ENCODE measurements at regions not wholly inside any gene's neighbourhood (a gene's known extent, or its start where the extent isn't known, plus 50 kb on each side); places are given as distances from the start of the nearest gene placed in this dataset.

DNA sequence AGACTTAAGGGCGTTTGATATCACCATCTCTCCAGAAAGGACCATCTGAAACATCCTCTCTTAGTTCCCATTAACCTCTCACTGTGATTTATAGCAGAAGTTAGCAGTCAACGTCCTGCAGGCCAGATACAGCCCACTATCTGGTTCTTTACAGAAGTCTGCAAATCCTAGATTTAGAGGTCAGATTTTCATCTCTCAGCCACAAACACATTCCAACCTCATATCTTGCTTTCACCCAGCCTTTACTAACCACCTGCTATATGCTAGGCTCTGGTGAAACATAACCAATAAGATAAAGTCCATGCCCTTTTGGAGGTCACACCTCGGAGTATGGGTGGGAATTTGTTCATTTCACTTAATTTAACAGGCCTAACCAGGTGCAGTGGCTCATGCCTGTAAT is 76.8 kb upstream of the CACNA1A start:
- TF ChIP-seq, protein P1, sequence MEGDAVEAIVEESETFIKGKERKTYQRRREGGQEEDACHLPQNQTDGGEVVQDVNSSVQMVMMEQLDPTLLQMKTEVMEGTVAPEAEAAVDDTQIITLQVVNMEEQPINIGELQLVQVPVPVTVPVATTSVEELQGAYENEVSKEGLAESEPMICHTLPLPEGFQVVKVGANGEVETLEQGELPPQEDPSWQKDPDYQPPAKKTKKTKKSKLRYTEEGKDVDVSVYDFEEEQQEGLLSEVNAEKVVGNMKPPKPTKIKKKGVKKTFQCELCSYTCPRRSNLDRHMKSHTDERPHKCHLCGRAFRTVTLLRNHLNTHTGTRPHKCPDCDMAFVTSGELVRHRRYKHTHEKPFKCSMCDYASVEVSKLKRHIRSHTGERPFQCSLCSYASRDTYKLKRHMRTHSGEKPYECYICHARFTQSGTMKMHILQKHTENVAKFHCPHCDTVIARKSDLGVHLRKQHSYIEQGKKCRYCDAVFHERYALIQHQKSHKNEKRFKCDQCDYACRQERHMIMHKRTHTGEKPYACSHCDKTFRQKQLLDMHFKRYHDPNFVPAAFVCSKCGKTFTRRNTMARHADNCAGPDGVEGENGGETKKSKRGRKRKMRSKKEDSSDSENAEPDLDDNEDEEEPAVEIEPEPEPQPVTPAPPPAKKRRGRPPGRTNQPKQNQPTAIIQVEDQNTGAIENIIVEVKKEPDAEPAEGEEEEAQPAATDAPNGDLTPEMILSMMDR (IDR thresholded peaks at IDR 0.05) = no peak
- Histone ChIP-seq H3K4me1 (no peaks in the 10 kb centered on the region), H3K27ac (no peak overlapping the region), H3K9me3 (peaks cover 0 to 7% of the 10 kb centered on the region in 2 donors), H3K4me3 (no peak overlapping the region), H3K27me3 (no peaks in the 10 kb centered on the region), H3K36me3 (no peaks in the 10 kb centered on the region)
- ATAC-seq = no peak
- no peak for DNase-seq
- intact Hi-C loops (cut with DNase I) = no loop called here

DNA sequence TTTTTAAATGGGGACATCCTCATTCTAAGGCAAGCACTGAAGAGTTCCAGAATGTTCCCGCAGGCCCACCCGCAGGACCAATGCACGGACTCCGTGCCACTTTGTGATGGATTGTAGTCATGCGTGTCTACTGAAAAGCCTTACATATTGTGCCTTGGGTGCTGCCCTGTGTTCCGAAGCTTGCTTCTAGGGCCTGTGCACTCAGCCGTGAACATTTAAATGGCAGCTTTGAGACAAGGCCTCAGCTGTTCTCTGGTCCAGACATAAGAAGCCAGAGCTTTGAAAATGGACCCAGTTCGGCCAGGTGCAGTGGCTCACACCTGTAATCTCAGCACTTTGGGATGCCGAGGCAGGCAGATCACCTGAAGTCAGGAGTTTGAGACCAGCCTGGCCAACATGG is 75.3 kb upstream of the CACNA1A start:
- TF ChIP-seq, protein P1 (IDR thresholded peaks at IDR 0.05) = no peak
- Histone ChIP-seq H3K4me3 (no peak overlapping the region), H3K27me3 (no peaks in the 10 kb centered on the region), H3K36me3 (no peaks in the 10 kb centered on the region), H3K4me1 (no peaks in the 10 kb centered on the region), H3K9me3 (peaks cover 0 to 19% of the 10 kb centered on the region in 2 donors), H3K27ac (no peak overlapping the region)
- ATAC-seq (no peak), DNase-seq (no peak)
- intact Hi-C loops (cut with DNase I) = no loop called here

DNA sequence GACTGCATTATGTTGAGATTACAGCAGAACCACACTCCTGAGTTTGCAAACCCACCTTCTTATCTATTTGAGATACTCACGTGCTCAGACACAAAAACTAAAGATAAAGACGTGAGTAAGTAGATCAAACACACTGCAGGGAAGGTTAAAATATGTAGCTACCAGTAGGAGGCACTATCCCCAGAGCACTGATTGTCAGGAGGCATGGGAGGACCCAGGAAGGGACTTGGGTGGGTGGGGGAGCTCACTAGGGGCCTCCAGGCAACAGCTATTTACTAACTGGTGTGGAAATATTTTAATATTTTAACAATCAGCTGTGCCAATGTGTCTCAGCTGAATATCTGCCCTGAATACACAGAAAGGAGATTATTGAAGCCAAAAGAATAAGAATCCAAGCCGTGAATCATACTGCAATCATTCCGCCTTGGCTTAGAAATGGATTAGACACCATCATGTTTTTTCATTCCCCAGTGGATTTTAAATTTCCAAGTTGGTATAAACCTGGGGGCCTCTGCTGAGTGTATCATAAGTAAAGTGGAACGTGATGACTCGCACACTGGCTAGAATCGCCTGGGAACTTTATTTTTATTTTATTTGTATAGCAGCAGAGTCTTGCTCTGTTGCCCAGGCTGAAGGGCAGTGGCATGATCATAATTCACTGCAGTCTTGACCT is 73.2 kb upstream of the CACNA1A start:
- DNase-seq (no peak), ATAC-seq (no peak)
- TF ChIP-seq, protein P1 (IDR thresholded peaks at IDR 0.05) = no peak
- Histone ChIP-seq H3K36me3 (no peaks in the 10 kb centered on the region), H3K27ac (no peak overlapping the region), H3K27me3 (peaks cover 0 to 8% of the 10 kb centered on the region in 2 donors), H3K9me3 (peaks cover 0 to 26% of the 10 kb centered on the region in 2 donors), H3K4me1 (no peaks in the 10 kb centered on the region), H3K4me3 (no peak overlapping the region)
- intact Hi-C loops (cut with DNase I) = no loop called here

DNA sequence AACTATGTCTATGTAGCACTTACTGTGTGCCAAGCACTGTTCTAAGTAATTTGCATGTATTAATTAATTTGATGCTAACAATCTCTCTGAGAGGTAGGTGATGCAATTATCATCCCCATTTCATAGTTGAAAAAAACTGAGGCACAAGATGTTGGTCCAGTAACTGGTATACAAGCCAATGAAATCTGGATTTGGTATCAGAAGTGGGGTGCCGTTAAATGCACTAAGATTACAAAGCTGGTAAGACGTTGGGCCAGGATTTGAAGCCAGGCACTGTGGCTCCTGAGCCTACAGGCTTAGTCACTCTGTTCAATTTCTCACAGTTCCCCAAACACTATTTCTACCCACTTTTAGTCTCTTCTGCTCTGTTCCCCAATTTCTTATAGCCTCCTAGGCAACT is 70.4 kb upstream of the CACNA1A start:
- intact Hi-C loops (cut with DNase I) = no loop called here
- Histone ChIP-seq H3K36me3 (no peaks in the 10 kb centered on the region), H3K27me3 (peaks cover 0 to 26% of the 10 kb centered on the region in 2 donors), H3K27ac (no peak overlapping the region), H3K4me3 (no peak overlapping the region), H3K4me1 (no peaks in the 10 kb centered on the region), H3K9me3 (peaks cover 0 to 26% of the 10 kb centered on the region in 2 donors)
- ATAC-seq (no peak), DNase-seq (no peak)
- TF ChIP-seq, protein P1 (IDR thresholded peaks at IDR 0.05) = no peak

DNA sequence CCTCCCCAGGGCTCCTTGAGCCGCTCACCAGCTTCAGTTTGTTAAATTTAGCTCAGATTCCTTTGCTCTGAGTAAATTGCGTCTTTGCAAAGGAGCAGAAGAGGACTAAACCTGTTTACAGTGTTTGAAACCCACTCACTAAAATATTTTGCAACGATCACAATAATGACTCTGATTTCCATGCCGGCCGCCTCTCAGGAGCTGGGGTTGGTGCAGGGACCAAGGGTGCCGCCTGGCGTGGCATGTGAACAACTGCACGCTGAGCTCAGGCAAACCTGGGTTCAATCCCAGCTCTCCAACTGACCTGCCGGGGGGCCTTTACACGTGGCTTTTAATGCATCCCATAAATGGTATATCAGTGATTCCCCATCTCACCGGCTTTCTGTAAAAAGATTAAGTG is 68.7 kb upstream of the CACNA1A start:
- TF ChIP-seq, protein P1 (IDR thresholded peaks at IDR 0.05) = no peak
- no peaks in the 10 kb centered on the region for H3K36me3 ChIP-seq
- ATAC-seq (no peak), DNase-seq (no peak)
- intact Hi-C loops (cut with DNase I) = no loop called here
- H3K27ac ChIP-seq = no peak overlapping the region
- no peak overlapping the region for H3K4me3 ChIP-seq
- H3K9me3 ChIP-seq = peaks cover 0 to 26% of the 10 kb centered on the region in 2 donors
- peaks cover 0 to 28% of the 10 kb centered on the region in 2 donors for H3K27me3 ChIP-seq
- H3K4me1 ChIP-seq = no peaks in the 10 kb centered on the region

All from left lung (tissue), 4 donors.